HUDEP-2 (cell line): ENCODE measurements at regions not wholly inside any gene's neighbourhood (a gene's known extent, or its start where the extent isn't known, plus 50 kb on each side); places are given as distances from the start of the nearest gene placed in this dataset.
"Not testable (repeated sequence)": the region's sequence is repeated elsewhere in the genome, so short reads cannot be mapped to it uniquely, and the experiment has no call there.

Experiments
- DNase-seq, 76 experiments: peaks; one replicate each; lab custom pipeline; 2025; ENCODE audit not compliant: unreplicated experiment in 76 of 76; lab: John Stamatoyannopoulos, UW

- no peak for DNase-seq
Measured at GRCh38 chr22:22371031-22371541, 126.5 kb downstream of the VPREB1 start.

GRCh38 chr22:22372086-22372485 is 127.5 kb downstream of the VPREB1 start:
- DNase-seq = no peak

GRCh38 chr22:22374163-22374562 is 129.6 kb downstream of the VPREB1 start:
- DNase-seq = no peak

GRCh38 chr22:22374579-22374978 is 130.0 kb downstream of the VPREB1 start:
- no peak for DNase-seq

- DNase-seq = no peak
Measured at GRCh38 chr22:22375576-22376351, 131.2 kb downstream of the VPREB1 start.

- DNase-seq = no peak
Measured at GRCh38 chr22:22376352-22376706, 131.7 kb downstream of the VPREB1 start.

GRCh38 chr22:22376884-22377283 is 131.7 kb downstream of the ZNF280B start:
- not testable (repeated sequence) for DNase-seq

GRCh38 chr22:22377335-22377734 is 131.2 kb downstream of the ZNF280B start:
- no peak for DNase-seq

- DNase-seq = no peak
Measured at GRCh38 chr22:22378446-22379415, 129.8 kb downstream of the ZNF280B start.

- DNase-seq = no peak
Measured at GRCh38 chr22:22380098-22381030, 128.2 kb downstream of the ZNF280B start.

- DNase-seq = not testable (repeated sequence)
Measured at GRCh38 chr22:22381292-22381691, 127.2 kb downstream of the ZNF280B start.

- DNase-seq = no peak
Measured at GRCh38 chr22:22384267-22384666, 124.3 kb downstream of the ZNF280B start.

- DNase-seq = no peak
Measured at GRCh38 chr22:22384668-22385244, 123.8 kb downstream of the ZNF280B start.

- no peak for DNase-seq
Measured at GRCh38 chr22:22386602-22387385, 121.7 kb downstream of the ZNF280B start.

- no peak for DNase-seq
Measured at GRCh38 chr22:22387386-22387736, 121.2 kb downstream of the ZNF280B start.

- DNase-seq = no peak
Measured at GRCh38 chr22:22388090-22388489, 120.5 kb downstream of the ZNF280B start.

- DNase-seq = no peak
Measured at GRCh38 chr22:22388494-22388893, 120.0 kb downstream of the ZNF280B start.

GRCh38 chr22:22389467-22389866 is 119.1 kb downstream of the ZNF280B start:
- no peak for DNase-seq

GRCh38 chr22:22390989-22391388 is 117.6 kb downstream of the ZNF280B start:
- no peak for DNase-seq
